HCT116 (cell line): ENCODE measurements at regions not wholly inside any gene's neighbourhood (a gene's known extent, or its start where the extent isn't known, plus 50 kb on each side); places are given as distances from the start of the nearest gene placed in this dataset.

Source experiments
- ATAC-seq: fragments of 200-7000 bp; cut with Tn5 transposase; 2 replicates; pipeline ENCODE4 v1.9.1; 2020; ENCODE audit warnings: mild to moderate bottlenecking, moderate library complexity
- BruUV-seq: library from RNA; stranded (reverse); fragments of 400-500 nt; replicated peaks from 2 replicates; lab custom pipeline; 2021; lab: Mats Ljungman, UMichigan
- CTCF ChIA-PET: fragments of 300-600 bp; sonication (Branson Sonifier 250); formaldehyde crosslinking; loops from one replicate; lab custom pipeline; 2021; ENCODE audit warnings: antibody characterized with exemption; lab: Charles Lee
- POLR2A ChIA-PET: fragments of 300-600, 350-600 bp; sonication (Branson Sonifier 250); formaldehyde crosslinking; loops from one replicate; lab custom pipeline; 2021; ENCODE audit warnings: antibody characterized with exemption; lab: Charles Lee
- RAD21 ChIA-PET, 2 experiments: fragments of 300-600 bp; sonication (Branson Sonifier 250); formaldehyde crosslinking; loops; one replicate each; lab custom pipeline; 2023; ENCODE audit warnings: low total read pairs in 2 of 2; ENCODE audit not compliant: uncharacterized antibody in 2 of 2, unreplicated experiment in 2 of 2, low non-redundant PET in 1 of 2; lab: Charles Lee
- DNase-seq: peaks from one replicate; pipeline ENCODE4 v3.0.0-alpha.2; 2010; ENCODE audit warnings: low read depth, low spot score
- H2AFZ ChIP-seq: fragments of 200-600 bp; shearing (Covaris generic), sonication (generic); 2 replicates; pipeline ENCODE4 v1.6.1; 2017; ENCODE audit warnings: low read depth, mixed run types, mixed read lengths, antibody characterized with exemption, low read length; ENCODE audit not compliant: poor library complexity, severe bottlenecking
- H3K27ac ChIP-seq: 2 replicates; pipeline ENCODE4 v1.5.1; 2012; ENCODE audit warnings: low read depth, low read length
- H3K27me3 ChIP-seq: fragments of 200-600 bp; sonication (generic); 2 replicates; pipeline ENCODE4 v1.6.1; 2016; ENCODE audit warnings: mixed run types, low read length, mixed read lengths; ENCODE audit not compliant: insufficient read depth
- H3K36me3 ChIP-seq, 2 experiments: fragments of 200-500 bp in 1 of 2; fragments of 200-600 bp in 1 of 2; sonication (Bioruptor generic) in 1 of 2; sonication (generic) in 1 of 2; 2 replicates each; pipeline versions ENCODE4 v1.5.1 to v1.6.1; 2014 to 2016; ENCODE audit warnings: low read length in 2 of 2, inconsistent platforms in 1 of 2, mixed read lengths in 1 of 2, mixed run types in 1 of 2; ENCODE audit not compliant: insufficient read depth in 2 of 2, control insufficient read depth in 1 of 2
- H3K4me1 ChIP-seq, 2 experiments: fragments of 200-600 bp in 1 of 2; sonication (generic) in 1 of 2; 2 replicates each; pipeline versions ENCODE4 v1.5.1 to v1.6.1; 2012 to 2017; ENCODE audit warnings: low read length in 2 of 2, inconsistent platforms in 1 of 2, mild to moderate bottlenecking in 1 of 2, mixed read lengths in 1 of 2, mixed run types in 1 of 2, moderate library complexity in 1 of 2; ENCODE audit not compliant: insufficient read depth in 2 of 2, control insufficient read depth in 1 of 2
- H3K4me2 ChIP-seq: fragments of 200-600 bp; sonication (generic); 2 replicates; pipeline ENCODE4 v1.6.1; 2017; ENCODE audit warnings: mixed run types, low read length, mixed read lengths
- H3K4me3 ChIP-seq, 2 experiments: fragments of 200-600 bp in 1 of 2; sonication (generic) in 1 of 2; replicated peaks in 1 of 2; 2 replicates each; pipeline ENCODE4 v1.5.1; 2011 to 2016; ENCODE audit warnings: low read length in 2 of 2, control low read depth in 1 of 2, low read depth in 1 of 2, mild to moderate bottlenecking in 1 of 2, mixed read lengths in 1 of 2, mixed run types in 1 of 2
- H3K79me2 ChIP-seq: fragments of 200-600 bp; sonication (generic); 2 replicates; pipeline ENCODE4 v1.6.1; 2017; ENCODE audit warnings: mild to moderate bottlenecking, mixed run types, low read length, moderate library complexity, mixed read lengths; ENCODE audit not compliant: insufficient read depth
- H3K9ac ChIP-seq: fragments of 200-600 bp; sonication (generic); 2 replicates; pipeline ENCODE4 v1.6.1; 2016; ENCODE audit warnings: low read length, mixed read lengths
- H3K9me2 ChIP-seq: fragments of 200-600 bp; sonication (generic), shearing (Covaris generic); 2 replicates; pipeline ENCODE4 v1.6.1; 2017; ENCODE audit warnings: mixed run types, mild to moderate bottlenecking, moderate library complexity; ENCODE audit not compliant: insufficient read depth
- H3K9me3 ChIP-seq, 2 experiments: fragments of 200-500 bp in 1 of 2; fragments of 200-600 bp in 1 of 2; sonication (Bioruptor generic) in 1 of 2; sonication (generic) in 1 of 2; 2 replicates each; pipeline ENCODE4 v1.6.1; 2014 to 2017; ENCODE audit warnings: low read length in 2 of 2, mixed read lengths in 2 of 2, inconsistent platforms in 1 of 2, low read depth in 1 of 2, mild to moderate bottlenecking in 1 of 2, mixed run types in 1 of 2, moderate library complexity in 1 of 2; ENCODE audit not compliant: control insufficient read depth in 1 of 2, insufficient read depth in 1 of 2
- H4K20me1 ChIP-seq: fragments of 200-600 bp; sonication (generic), shearing (Covaris generic); 2 replicates; pipeline ENCODE4 v1.6.1; 2017; ENCODE audit warnings: mixed run types, mild to moderate bottlenecking, moderate library complexity; ENCODE audit not compliant: insufficient read depth
- ATF3 ChIP-seq: IDR thresholded peaks from 2 replicates; pipeline ENCODE4 v1.6.1; 2012
- CBX3 ChIP-seq: IDR thresholded peaks from 2 replicates; pipeline ENCODE4 v1.6.1; 2012; ENCODE audit warnings: low read depth
- CEBPB ChIP-seq: IDR thresholded peaks from 2 replicates; pipeline ENCODE4 v1.6.1; 2012; ENCODE audit warnings: low read depth
- EGR1 ChIP-seq: IDR thresholded peaks from 2 replicates; pipeline ENCODE4 v1.6.1; 2012; ENCODE audit warnings: low read depth
- ELF1 ChIP-seq: IDR thresholded peaks from 2 replicates; pipeline ENCODE4 v1.6.1; 2012; ENCODE audit warnings: low read depth, borderline replicate concordance
- EZH2 ChIP-seq: fragments of 200-600 bp; sonication (generic); IDR thresholded peaks from 2 replicates; pipeline ENCODE4 v1.6.1; 2017; ENCODE audit warnings: antibody characterized with exemption, mixed run types
- EZH2phosphoT487 ChIP-seq: fragments of 200-600 bp; IDR thresholded peaks from 2 replicates; pipeline ENCODE4 v1.6.1; 2018; ENCODE audit warnings: antibody characterized with exemption, borderline replicate concordance
- JUND ChIP-seq: IDR thresholded peaks from 2 replicates; pipeline ENCODE4 v1.6.1; 2012
- MAX ChIP-seq: IDR thresholded peaks from 2 replicates; pipeline ENCODE4 v1.6.1; 2012
- POLR2AphosphoS5 ChIP-seq: IDR thresholded peaks from 2 replicates; pipeline ENCODE4 v1.6.1; 2011; ENCODE audit warnings: mild to moderate bottlenecking, low read depth, low read length, moderate library complexity
- RAD21 ChIP-seq: IDR thresholded peaks from 2 replicates; pipeline ENCODE4 v1.6.1; 2012; ENCODE audit warnings: low read depth, mild to moderate bottlenecking
- REST ChIP-seq: IDR thresholded peaks from 2 replicates; pipeline ENCODE4 v1.6.1; 2012; ENCODE audit warnings: low read depth
- SIN3A ChIP-seq: IDR thresholded peaks from 2 replicates; pipeline ENCODE4 v1.6.1; 2012; ENCODE audit warnings: low read depth
- SRF ChIP-seq: IDR thresholded peaks from 2 replicates; pipeline ENCODE4 v1.6.1; 2012; ENCODE audit warnings: low read depth
- YY1 ChIP-seq: IDR thresholded peaks from 2 replicates; pipeline ENCODE4 v1.6.1; 2011; ENCODE audit warnings: low read length, low read depth, moderate library complexity, mild to moderate bottlenecking; ENCODE audit not compliant: insufficient replicate concordance; ENCODE audit errors: extremely low read depth
- ZFX ChIP-seq: fragments of 450-650 bp; IDR thresholded peaks from 2 replicates; pipeline ENCODE4 v1.6.1; 2017
- intact Hi-C: fragments of 100-400 bp; cut with micrococcal nuclease; formaldehyde crosslinking; loops from 2 replicates; pipeline ENCODE4 v1.10.0; 2022

- H3K27me3 ChIP-seq: 0 out of 2 replicates have a peak, but pooled peaks cover 15% of the 10 kb centered on the region
- H3K4me3 ChIP-seq: no peak overlapping the region
- ChIA-PET CTCF (no interaction called here), RAD21 (no interaction called here), POLR2A (no interaction called here)
- ATAC-seq (no peak), DNase-seq (no peak)
- intact Hi-C loops: no loop called here
- TF ChIP-seq SRF: no peak
- no peak for TF ChIP-seq EZH2
- TF ChIP-seq ATF3: no peak
- no peak for TF ChIP-seq MAX
- no peak for TF ChIP-seq CEBPB
- TF ChIP-seq SIN3A: no peak
- no peak for TF ChIP-seq EZH2phosphoT487
- no peak for TF ChIP-seq YY1
- TF ChIP-seq ELF1: no peak
- no peak for TF ChIP-seq RAD21
- no peak for TF ChIP-seq REST
- no peak for TF ChIP-seq CBX3
- no peak for TF ChIP-seq ZFX
- no peak for TF ChIP-seq JUND
- TF ChIP-seq POLR2AphosphoS5: no peak
- TF ChIP-seq EGR1: no peak
- BruUV-seq: no TSS peak
- no peak overlapping the region for H3K9ac ChIP-seq
- H3K79me2 ChIP-seq: no peaks in the 10 kb centered on the region
- no peak overlapping the region for H3K27ac ChIP-seq
- no peaks in the 10 kb centered on the region for H3K9me2 ChIP-seq
- H3K4me2 ChIP-seq: no peak overlapping the region
- H3K36me3 ChIP-seq: no peaks in the 10 kb centered on the region
- H3K4me1 ChIP-seq: no peaks in the 10 kb centered on the region
- no peak overlapping the region for H2AFZ ChIP-seq
- no peaks in the 10 kb centered on the region for H4K20me1 ChIP-seq
- H3K9me3 ChIP-seq: no peaks in the 10 kb centered on the region
These were observed 271.5 kb upstream of the TAC1 start for GRCh38 chr7:97460433-97460832.
